ENCODE measurements at regions not wholly inside any gene's neighbourhood (a gene's known extent, or its start where the extent isn't known, plus 50 kb on each side); places are given as distances from the start of the nearest gene placed in this dataset.

DNA sequence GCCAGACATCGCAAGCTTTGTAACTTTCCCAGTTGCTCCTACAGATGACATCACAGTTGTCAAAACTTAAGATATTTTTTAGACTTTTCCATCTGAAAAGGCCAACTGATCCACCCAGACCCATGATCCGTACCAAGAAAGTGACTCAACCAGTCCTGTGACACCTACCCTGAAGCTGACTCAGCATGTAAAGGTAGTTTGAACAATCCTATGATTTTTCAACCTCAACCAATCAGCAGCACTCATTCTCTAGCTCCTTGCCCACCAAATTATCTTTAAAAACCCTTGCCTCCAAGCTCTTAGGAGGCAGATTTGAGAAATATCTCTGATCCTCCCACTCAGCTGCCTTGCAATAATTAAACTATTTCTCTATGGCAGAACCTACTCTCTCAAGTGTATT, 1686.7 kb upstream of the LRRTM1 start:
- TF ChIP-seq RBM22 (IDR thresholded peaks at IDR 0.05; ENCODE audit: low read depth, low read length, poor library complexity, severe bottlenecking) (no peak), FOS (IDR thresholded peaks at IDR 0.05; ENCODE audit: extremely low read depth, insufficient read length) (no peak), EP300 (IDR thresholded peaks at IDR 0.05; ENCODE audit: low read length) (no peak), CTCF (IDR thresholded peaks at IDR 0.05 in 2 of 3, conservative IDR thresholded peaks at IDR 0.05 in 1 of 3; ENCODE audit: insufficient read depth in 2 of 3, low read depth in 1 of 3, low read length in 3 of 3) (no peak), CBX5 (IDR thresholded peaks at IDR 0.05; ENCODE audit: borderline replicate concordance, low read depth) (no peak), EZH2 (IDR thresholded peaks at IDR 0.05; ENCODE audit: borderline replicate concordance, low read depth, low read length) (no peak), JUND (IDR thresholded peaks at IDR 0.05; ENCODE audit: borderline replicate concordance, low read depth, low read length) (no peak), JUND (tag; IDR thresholded peaks at IDR 0.05; ENCODE audit: borderline replicate concordance, low read depth, low read length) (no peak), ZNF395 (CRISPR knock-in tag; IDR thresholded peaks at IDR 0.05) (no peak), POLR2AphosphoS5 (IDR thresholded peaks at IDR 0.05; ENCODE audit: control insufficient read depth, insufficient read depth, low read depth, low read length) (no peak)
